Cardiac fibroblast (primary cell): ENCODE measurements at regions not wholly inside any gene's neighbourhood (a gene's known extent, or its start where the extent isn't known, plus 50 kb on each side); places are given as distances from the start of the nearest gene placed in this dataset.

Source experiments
- DNase-seq, 2 donors: peaks; one replicate each; pipeline versions ENCODE4 v3.0.0 to v3.0.0-alpha.2; 2010; ENCODE audit warnings: low read depth in 2 of 2
- H3K4me3 ChIP-seq, 2 donors: replicated peaks in 1 of 2; 1 replicate in 1 of 2; 2 replicates in 1 of 2; pipeline ENCODE4 v1.5.1; 2011; ENCODE audit warnings: low read depth in 2 of 2, low read length in 2 of 2, mild to moderate bottlenecking in 2 of 2, moderate library complexity in 1 of 2
- CTCF ChIP-seq: IDR thresholded peaks from one replicate; pipeline ENCODE4 v1.5.1; 2011; ENCODE audit warnings: low read depth, mild to moderate bottlenecking, low read length, inconsistent platforms

GRCh38 chr11:22508665-22509064, 117.0 kb downstream of the FANCF start:
- TF ChIP-seq CTCF: no peak
- H3K4me3 ChIP-seq: no peak overlapping the region
- DNase-seq: no peak

GRCh38 chr11:22497474-22497873, 128.1 kb downstream of the FANCF start:
- no peak overlapping the region for H3K4me3 ChIP-seq
- no peak for TF ChIP-seq CTCF
- no peak for DNase-seq

GRCh38 chr11:22491555-22492225, 133.9 kb downstream of the FANCF start:
- DNase-seq: no peak
- no peak for TF ChIP-seq CTCF
- H3K4me3 ChIP-seq: no peak overlapping the region

GRCh38 chr11:22479971-22480720, 142.0 kb downstream of the SLC17A6 start:
- no peak for DNase-seq
- H3K4me3 ChIP-seq: no peak overlapping the region
- TF ChIP-seq CTCF: no peak

GRCh38 chr11:22479208-22479607, 141.0 kb downstream of the SLC17A6 start:
- no peak overlapping the region for H3K4me3 ChIP-seq
- no peak for TF ChIP-seq CTCF
- no peak for DNase-seq

- DNase-seq: no peak
- H3K4me3 ChIP-seq: no peak overlapping the region
- no peak for TF ChIP-seq CTCF
Observed at GRCh38 chr11:22478169-22478568, 140.0 kb downstream of the SLC17A6 start.
